ENCODE measurements at regions not wholly inside any gene's neighbourhood (a gene's known extent, or its start where the extent isn't known, plus 50 kb on each side); places are given as distances from the start of the nearest gene placed in this dataset.

DNA sequence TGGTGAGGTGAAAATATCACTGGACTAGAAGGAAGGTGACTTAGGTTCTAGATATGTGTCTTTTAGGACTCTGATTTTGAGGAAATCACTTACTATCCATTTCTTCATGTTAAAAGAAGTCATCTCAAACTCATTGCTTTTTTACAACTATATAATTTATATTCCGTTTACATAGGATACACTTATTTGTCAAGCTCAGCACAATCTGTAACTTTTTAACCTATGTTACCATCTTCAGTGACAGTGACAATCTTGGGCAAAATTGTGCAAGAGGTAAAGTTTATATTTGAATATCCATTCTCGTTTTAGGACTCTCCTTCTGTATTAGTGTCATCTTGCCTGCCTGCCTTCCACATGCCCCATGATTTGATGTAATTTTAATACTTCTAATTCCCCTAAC, 74.0 kb upstream of the FAM83B start (continued):
- TF ChIP-seq, protein P1, sequence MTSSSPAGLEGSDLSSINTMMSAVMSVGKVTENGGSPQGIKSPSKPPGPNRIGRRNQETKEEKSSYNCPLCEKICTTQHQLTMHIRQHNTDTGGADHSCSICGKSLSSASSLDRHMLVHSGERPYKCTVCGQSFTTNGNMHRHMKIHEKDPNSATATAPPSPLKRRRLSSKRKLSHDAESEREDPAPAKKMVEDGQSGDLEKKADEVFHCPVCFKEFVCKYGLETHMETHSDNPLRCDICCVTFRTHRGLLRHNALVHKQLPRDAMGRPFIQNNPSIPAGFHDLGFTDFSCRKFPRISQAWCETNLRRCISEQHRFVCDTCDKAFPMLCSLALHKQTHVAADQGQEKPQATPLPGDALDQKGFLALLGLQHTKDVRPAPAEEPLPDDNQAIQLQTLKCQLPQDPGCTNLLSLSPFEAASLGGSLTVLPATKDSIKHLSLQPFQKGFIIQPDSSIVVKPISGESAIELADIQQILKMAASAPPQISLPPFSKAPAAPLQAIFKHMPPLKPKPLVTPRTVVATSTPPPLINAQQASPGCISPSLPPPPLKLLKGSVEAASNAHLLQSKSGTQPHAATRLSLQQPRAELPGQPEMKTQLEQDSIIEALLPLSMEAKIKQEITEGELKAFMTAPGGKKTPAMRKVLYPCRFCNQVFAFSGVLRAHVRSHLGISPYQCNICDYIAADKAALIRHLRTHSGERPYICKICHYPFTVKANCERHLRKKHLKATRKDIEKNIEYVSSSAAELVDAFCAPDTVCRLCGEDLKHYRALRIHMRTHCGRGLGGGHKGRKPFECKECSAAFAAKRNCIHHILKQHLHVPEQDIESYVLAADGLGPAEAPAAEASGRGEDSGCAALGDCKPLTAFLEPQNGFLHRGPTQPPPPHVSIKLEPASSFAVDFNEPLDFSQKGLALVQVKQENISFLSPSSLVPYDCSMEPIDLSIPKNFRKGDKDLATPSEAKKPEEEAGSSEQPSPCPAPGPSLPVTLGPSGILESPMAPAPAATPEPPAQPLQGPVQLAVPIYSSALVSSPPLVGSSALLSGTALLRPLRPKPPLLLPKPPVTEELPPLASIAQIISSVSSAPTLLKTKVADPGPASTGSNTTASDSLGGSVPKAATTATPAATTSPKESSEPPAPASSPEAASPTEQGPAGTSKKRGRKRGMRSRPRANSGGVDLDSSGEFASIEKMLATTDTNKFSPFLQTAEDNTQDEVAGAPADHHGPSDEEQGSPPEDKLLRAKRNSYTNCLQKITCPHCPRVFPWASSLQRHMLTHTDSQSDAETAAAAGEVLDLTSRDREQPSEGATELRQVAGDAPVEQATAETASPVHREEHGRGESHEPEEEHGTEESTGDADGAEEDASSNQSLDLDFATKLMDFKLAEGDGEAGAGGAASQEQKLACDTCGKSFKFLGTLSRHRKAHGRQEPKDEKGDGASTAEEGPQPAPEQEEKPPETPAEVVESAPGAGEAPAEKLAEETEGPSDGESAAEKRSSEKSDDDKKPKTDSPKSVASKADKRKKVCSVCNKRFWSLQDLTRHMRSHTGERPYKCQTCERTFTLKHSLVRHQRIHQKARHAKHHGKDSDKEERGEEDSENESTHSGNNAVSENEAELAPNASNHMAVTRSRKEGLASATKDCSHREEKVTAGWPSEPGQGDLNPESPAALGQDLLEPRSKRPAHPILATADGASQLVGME (CRISPR knock-in tag; IDR thresholded peaks at IDR 0.05) = no peak
- TF ChIP-seq, protein P2, sequence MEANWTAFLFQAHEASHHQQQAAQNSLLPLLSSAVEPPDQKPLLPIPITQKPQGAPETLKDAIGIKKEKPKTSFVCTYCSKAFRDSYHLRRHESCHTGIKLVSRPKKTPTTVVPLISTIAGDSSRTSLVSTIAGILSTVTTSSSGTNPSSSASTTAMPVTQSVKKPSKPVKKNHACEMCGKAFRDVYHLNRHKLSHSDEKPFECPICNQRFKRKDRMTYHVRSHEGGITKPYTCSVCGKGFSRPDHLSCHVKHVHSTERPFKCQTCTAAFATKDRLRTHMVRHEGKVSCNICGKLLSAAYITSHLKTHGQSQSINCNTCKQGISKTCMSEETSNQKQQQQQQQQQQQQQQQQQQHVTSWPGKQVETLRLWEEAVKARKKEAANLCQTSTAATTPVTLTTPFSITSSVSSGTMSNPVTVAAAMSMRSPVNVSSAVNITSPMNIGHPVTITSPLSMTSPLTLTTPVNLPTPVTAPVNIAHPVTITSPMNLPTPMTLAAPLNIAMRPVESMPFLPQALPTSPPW (CRISPR knock-in tag; IDR thresholded peaks at IDR 0.05) = no peak
- TF ChIP-seq, protein P3, sequence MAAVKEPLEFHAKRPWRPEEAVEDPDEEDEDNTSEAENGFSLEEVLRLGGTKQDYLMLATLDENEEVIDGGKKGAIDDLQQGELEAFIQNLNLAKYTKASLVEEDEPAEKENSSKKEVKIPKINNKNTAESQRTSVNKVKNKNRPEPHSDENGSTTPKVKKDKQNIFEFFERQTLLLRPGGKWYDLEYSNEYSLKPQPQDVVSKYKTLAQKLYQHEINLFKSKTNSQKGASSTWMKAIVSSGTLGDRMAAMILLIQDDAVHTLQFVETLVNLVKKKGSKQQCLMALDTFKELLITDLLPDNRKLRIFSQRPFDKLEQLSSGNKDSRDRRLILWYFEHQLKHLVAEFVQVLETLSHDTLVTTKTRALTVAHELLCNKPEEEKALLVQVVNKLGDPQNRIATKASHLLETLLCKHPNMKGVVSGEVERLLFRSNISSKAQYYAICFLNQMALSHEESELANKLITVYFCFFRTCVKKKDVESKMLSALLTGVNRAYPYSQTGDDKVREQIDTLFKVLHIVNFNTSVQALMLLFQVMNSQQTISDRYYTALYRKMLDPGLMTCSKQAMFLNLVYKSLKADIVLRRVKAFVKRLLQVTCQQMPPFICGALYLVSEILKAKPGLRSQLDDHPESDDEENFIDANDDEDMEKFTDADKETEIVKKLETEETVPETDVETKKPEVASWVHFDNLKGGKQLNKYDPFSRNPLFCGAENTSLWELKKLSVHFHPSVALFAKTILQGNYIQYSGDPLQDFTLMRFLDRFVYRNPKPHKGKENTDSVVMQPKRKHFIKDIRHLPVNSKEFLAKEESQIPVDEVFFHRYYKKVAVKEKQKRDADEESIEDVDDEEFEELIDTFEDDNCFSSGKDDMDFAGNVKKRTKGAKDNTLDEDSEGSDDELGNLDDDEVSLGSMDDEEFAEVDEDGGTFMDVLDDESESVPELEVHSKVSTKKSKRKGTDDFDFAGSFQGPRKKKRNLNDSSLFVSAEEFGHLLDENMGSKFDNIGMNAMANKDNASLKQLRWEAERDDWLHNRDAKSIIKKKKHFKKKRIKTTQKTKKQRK (IDR thresholded peaks at IDR 0.05; ENCODE audit: borderline replicate concordance, low read depth, low read length) = no peak
